ENCODE measurements at regions not wholly inside any gene's neighbourhood (a gene's known extent, or its start where the extent isn't known, plus 50 kb on each side); places are given as distances from the start of the nearest gene placed in this dataset.

- ChIA-PET POLR2A (ENCODE audit: partially characterized antibody) (no interaction called here), CTCF (ENCODE audit: partially characterized antibody) (no interaction called here)
- no peak overlapping the region for H3K14ac ChIP-seq (ENCODE audit: insufficient read length)
- H3K23ac ChIP-seq (ENCODE audit: insufficient read length) = no peak overlapping the region
- H3K4me1 ChIP-seq (replicated peaks in 1 of 4; ENCODE audit: control insufficient read depth in 3 of 4, insufficient read depth in 4 of 4, low read length in 3 of 4) = 0 out of 7 replicates have a peak, but pooled peaks cover 0 to 3% (median 0%) of the 10 kb centered on the region in 4 experiments
- H4K5ac ChIP-seq (ENCODE audit: insufficient read length, low read depth, low read length) = no peak overlapping the region
- no peaks in the 10 kb centered on the region for H3K79me2 ChIP-seq (ENCODE audit: control insufficient read depth in 1 of 2, insufficient read depth in 2 of 2, low read length in 2 of 2)
- H3K4me2 ChIP-seq (ENCODE audit: insufficient read depth in 1 of 2, low read depth in 2 of 2, low read length in 2 of 2) = no peak overlapping the region
- no peaks in the 10 kb centered on the region for H3K79me1 ChIP-seq (ENCODE audit: low read depth, low read length)
- H4K91ac ChIP-seq (replicated peaks; ENCODE audit: insufficient read length, low read length) = no peak overlapping the region
- H2AFZ ChIP-seq (ENCODE audit: low read length) = no peak overlapping the region
- no peaks in the 10 kb centered on the region for H3K36me3 ChIP-seq (ENCODE audit: control insufficient read depth in 2 of 4, insufficient read depth in 4 of 4, low read length in 3 of 4)
- no peak overlapping the region for H4K8ac ChIP-seq (ENCODE audit: extremely low read depth, insufficient read depth, low read length)
- no peak overlapping the region for H3K4ac ChIP-seq (replicated peaks; ENCODE audit: insufficient read length, low read depth, low read length)
- no peak overlapping the region for H2BK5ac ChIP-seq (ENCODE audit: low read depth, low read length)
- H3K27me3 ChIP-seq (replicated peaks in 1 of 4; ENCODE audit: control insufficient read depth in 3 of 4, extremely low read depth in 1 of 4, insufficient read depth in 3 of 4, low read length in 3 of 4) = no peaks in the 10 kb centered on the region
- H3K27ac ChIP-seq (ENCODE audit: low read depth, low read length) = no peak overlapping the region
- DNase-seq (ENCODE audit: low read depth in 1 of 2, low spot score in 2 of 2) (no peak), FAIRE-seq (no peak)
- H3K23me2 ChIP-seq (ENCODE audit: low read depth, low read length) = no peaks in the 10 kb centered on the region
- no peak overlapping the region for H2AK5ac ChIP-seq (ENCODE audit: low read depth, low read length)
- no peak overlapping the region for H2BK15ac ChIP-seq (ENCODE audit: low read length)
- H3K18ac ChIP-seq (ENCODE audit: extremely low read depth, low read length) = no peak overlapping the region
- H3K4me3 ChIP-seq (ENCODE audit: extremely low read depth in 1 of 4, insufficient read depth in 2 of 4, low read depth in 3 of 4, low read length in 4 of 4) = no peak overlapping the region
- 67% methylated on average over 1 of the region's 1 CpG; no CpG with 5 or more reads in 1 of the 2 experiments for WGBS, 2 experiments (ENCODE audit: extremely low coverage in 1 of 2, insufficient coverage in 1 of 2, insufficient read length in 1 of 2, insufficient replicate concordance in 2 of 2, low coverage in 1 of 2, low lambda C conversion rate in 2 of 2, missing lambda C conversion rate in 1 of 2)
- no peak overlapping the region for H3K9ac ChIP-seq (replicated peaks in 1 of 4; ENCODE audit: extremely low read depth in 1 of 4, low read depth in 3 of 4, low read length in 3 of 4)
- H2BK120ac ChIP-seq (replicated peaks; ENCODE audit: low read depth, low read length) = no peak overlapping the region
- no peak overlapping the region for H3K56ac ChIP-seq (replicated peaks; ENCODE audit: insufficient read length, low read depth, low read length)
- no peaks in the 10 kb centered on the region for H3K9me3 ChIP-seq (ENCODE audit: insufficient read depth in 2 of 2, low read depth in 1 of 2, low read length in 1 of 2)
- TF ChIP-seq GABPA (IDR thresholded peaks at IDR 0.05; ENCODE audit: borderline replicate concordance, insufficient read depth, low read length) (no peak), SRF (IDR thresholded peaks at IDR 0.05; ENCODE audit: low read depth, low read length) (no peak), KDM5A (IDR thresholded peaks at IDR 0.05; ENCODE audit: low read length) (no peak), TCF12 (IDR thresholded peaks at IDR 0.05; ENCODE audit: low read depth, low read length) (no peak), SIX5 (IDR thresholded peaks at IDR 0.05; ENCODE audit: low read depth, low read length) (no peak), CHD1 (IDR thresholded peaks at IDR 0.05; ENCODE audit: low read depth, low read length) (no peak), YY1 (IDR thresholded peaks at IDR 0.05; ENCODE audit: low read depth, low read length) (no peak), ASH2L (IDR thresholded peaks at IDR 0.05; ENCODE audit: low read length) (no peak), RBBP5 (IDR thresholded peaks at IDR 0.05; ENCODE audit: borderline replicate concordance, low read depth, low read length) (no peak)
- no peak overlapping the region for H2BK12ac ChIP-seq (ENCODE audit: low read depth, low read length)
- no peaks in the 10 kb centered on the region for H4K20me1 ChIP-seq (replicated peaks in 1 of 2; ENCODE audit: control insufficient read depth in 1 of 2, insufficient read depth in 2 of 2, low read length in 2 of 2)
- no peak overlapping the region for H2BK20ac ChIP-seq (ENCODE audit: low read length)
Measured at GRCh38 chr15:47399100-47399499, 318.2 kb upstream of the SEMA6D start.

All from H1 (cell line).